Ascending aorta (tissue), 2 donors: ENCODE measurements at regions not wholly inside any gene's neighbourhood (a gene's known extent, or its start where the extent isn't known, plus 50 kb on each side); places are given as distances from the start of the nearest gene placed in this dataset.

Source experiments
- DNase-seq, 2 donors: peaks; one replicate each; pipeline ENCODE4 v3.0.0-alpha.2; 2019; ENCODE audit warnings: low spot score in 2 of 2
- H3K27ac ChIP-seq, 2 donors: fragments of 200-600 bp; sonication (generic); one replicate each; pipeline ENCODE4 v1.5.1; 2016 to 2017; ENCODE audit warnings: mild to moderate bottlenecking in 1 of 2
- H3K27me3 ChIP-seq: fragments of 200-600 bp; sonication (generic); one replicate; pipeline ENCODE4 v1.5.1; 2017
- H3K36me3 ChIP-seq, 2 donors: fragments of 200-600 bp; sonication (generic); one replicate each; pipeline ENCODE4 v1.5.1; 2016
- H3K4me1 ChIP-seq, 2 donors: fragments of 200-600 bp; sonication (generic); one replicate each; pipeline ENCODE4 v1.5.1; 2016 to 2017; ENCODE audit warnings: mild to moderate bottlenecking in 1 of 2
- H3K4me3 ChIP-seq, 2 donors: fragments of 200-600 bp; sonication (generic); one replicate each; pipeline ENCODE4 v1.5.1; 2016 to 2017; ENCODE audit warnings: mild to moderate bottlenecking in 1 of 2
- H3K9me3 ChIP-seq, 2 donors: fragments of 200-600 bp; sonication (generic); one replicate each; pipeline ENCODE4 v1.5.1; 2016
- CTCF ChIP-seq, 3 experiments: fragments of 200-600 bp in 2 of 3; fragments of 450-650 bp in 1 of 3; sonication (generic) in 2 of 3; IDR thresholded peaks; one replicate each; pipeline ENCODE4 v1.5.1; 2016 to 2019; ENCODE audit warnings: antibody characterized with exemption in 3 of 3, mild to moderate bottlenecking in 1 of 3, moderate library complexity in 1 of 3
- intact Hi-C: fragments of 100-400 bp; cut with DNase I; formaldehyde crosslinking; loops from one replicate; pipeline ENCODE4 v1.15.1; 2023

- no peak for DNase-seq
- TF ChIP-seq CTCF (IDR thresholded peaks at IDR 0.05), result no peak
- intact Hi-C loops, result no loop called here
- Histone ChIP-seq H3K9me3 (no peaks in the 10 kb centered on the region), H3K4me1 (no peaks in the 10 kb centered on the region), H3K27ac (no peak overlapping the region), H3K27me3 (no peaks in the 10 kb centered on the region), H3K4me3 (no peak overlapping the region), H3K36me3 (no peaks in the 10 kb centered on the region)
Measured at GRCh38 chr7:45240273-45240771, 82.7 kb downstream of the RAMP3 start.

- Histone ChIP-seq H3K9me3 (no peaks in the 10 kb centered on the region), H3K4me1 (no peaks in the 10 kb centered on the region), H3K4me3 (no peak overlapping the region), H3K27me3 (no peaks in the 10 kb centered on the region), H3K36me3 (no peaks in the 10 kb centered on the region), H3K27ac (peak overlapping the region in 1 of 2 donors; percentile 11)
- DNase-seq, result no peak
- intact Hi-C loops, result no loop called here
- TF ChIP-seq CTCF (IDR thresholded peaks at IDR 0.05), result no peak
Measured at GRCh38 chr7:45240926-45241325, 83.3 kb downstream of the RAMP3 start.

- H3K27ac ChIP-seq, result peak overlapping the region in 1 of 2 donors; percentile 11
- H3K36me3 ChIP-seq, result no peaks in the 10 kb centered on the region
- no peaks in the 10 kb centered on the region for H3K4me1 ChIP-seq
- TF ChIP-seq CTCF (IDR thresholded peaks at IDR 0.05), result no peak
- H3K9me3 ChIP-seq, result no peaks in the 10 kb centered on the region
- intact Hi-C loops, result no loop called here
- no peaks in the 10 kb centered on the region for H3K27me3 ChIP-seq
- no peak for DNase-seq
- H3K4me3 ChIP-seq, result no peak overlapping the region
Measured at GRCh38 chr7:45241339-45242109, 83.9 kb downstream of the RAMP3 start.

- H3K4me1 ChIP-seq, result no peaks in the 10 kb centered on the region
- intact Hi-C loops, result no loop called here
- H3K27ac ChIP-seq, result no peak overlapping the region
- H3K36me3 ChIP-seq, result no peaks in the 10 kb centered on the region
- no peak for TF ChIP-seq CTCF (IDR thresholded peaks at IDR 0.05)
- no peak overlapping the region for H3K4me3 ChIP-seq
- no peaks in the 10 kb centered on the region for H3K9me3 ChIP-seq
- H3K27me3 ChIP-seq, result no peaks in the 10 kb centered on the region
- no peak for DNase-seq
Measured at GRCh38 chr7:45242261-45242660, 84.7 kb downstream of the RAMP3 start.

- no peak for TF ChIP-seq CTCF (IDR thresholded peaks at IDR 0.05)
- intact Hi-C loops, result no loop called here
- Histone ChIP-seq H3K4me3 (no peak overlapping the region), H3K4me1 (no peaks in the 10 kb centered on the region), H3K27ac (no peak overlapping the region), H3K9me3 (no peaks in the 10 kb centered on the region), H3K27me3 (no peaks in the 10 kb centered on the region), H3K36me3 (no peaks in the 10 kb centered on the region)
- no peak for DNase-seq
Measured at GRCh38 chr7:45242698-45243097, 85.1 kb downstream of the RAMP3 start.
